ENCODE measurements at regions not wholly inside any gene's neighbourhood (a gene's known extent, or its start where the extent isn't known, plus 50 kb on each side); places are given as distances from the start of the nearest gene placed in this dataset.

DNA sequence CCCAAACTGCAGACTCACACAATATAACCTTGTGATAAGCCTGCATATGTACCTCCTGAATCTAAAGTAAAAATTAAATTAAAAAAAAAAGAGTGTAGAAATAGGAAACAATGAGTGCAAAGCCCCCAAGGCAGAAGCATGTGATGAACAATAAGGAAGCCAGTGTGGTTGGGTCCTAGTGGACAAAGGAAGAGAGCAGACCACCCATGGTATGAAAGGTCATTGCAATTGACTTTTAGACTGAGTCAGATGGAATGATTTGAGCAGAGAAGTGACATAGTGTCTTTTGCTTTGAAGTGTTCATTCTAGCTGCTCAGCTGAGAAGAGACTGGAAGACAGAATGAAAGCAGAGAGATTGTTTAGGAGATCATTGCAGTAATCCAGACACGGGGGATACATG is 417.1 kb downstream of the RAD51AP2 start:
- TF ChIP-seq, protein P1, sequence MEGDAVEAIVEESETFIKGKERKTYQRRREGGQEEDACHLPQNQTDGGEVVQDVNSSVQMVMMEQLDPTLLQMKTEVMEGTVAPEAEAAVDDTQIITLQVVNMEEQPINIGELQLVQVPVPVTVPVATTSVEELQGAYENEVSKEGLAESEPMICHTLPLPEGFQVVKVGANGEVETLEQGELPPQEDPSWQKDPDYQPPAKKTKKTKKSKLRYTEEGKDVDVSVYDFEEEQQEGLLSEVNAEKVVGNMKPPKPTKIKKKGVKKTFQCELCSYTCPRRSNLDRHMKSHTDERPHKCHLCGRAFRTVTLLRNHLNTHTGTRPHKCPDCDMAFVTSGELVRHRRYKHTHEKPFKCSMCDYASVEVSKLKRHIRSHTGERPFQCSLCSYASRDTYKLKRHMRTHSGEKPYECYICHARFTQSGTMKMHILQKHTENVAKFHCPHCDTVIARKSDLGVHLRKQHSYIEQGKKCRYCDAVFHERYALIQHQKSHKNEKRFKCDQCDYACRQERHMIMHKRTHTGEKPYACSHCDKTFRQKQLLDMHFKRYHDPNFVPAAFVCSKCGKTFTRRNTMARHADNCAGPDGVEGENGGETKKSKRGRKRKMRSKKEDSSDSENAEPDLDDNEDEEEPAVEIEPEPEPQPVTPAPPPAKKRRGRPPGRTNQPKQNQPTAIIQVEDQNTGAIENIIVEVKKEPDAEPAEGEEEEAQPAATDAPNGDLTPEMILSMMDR (IDR thresholded peaks at IDR 0.05): no peak
- no peak for TF ChIP-seq POLR2A (IDR thresholded peaks at IDR 0.05)
